Erythroblast (primary cell): ENCODE measurements at regions not wholly inside any gene's neighbourhood (a gene's known extent, or its start where the extent isn't known, plus 50 kb on each side); places are given as distances from the start of the nearest gene placed in this dataset.

Experiments
- DNase-seq, 2 experiments: peaks; one replicate each; lab custom pipeline; 2025; lab: John Stamatoyannopoulos, UW
- GATA1 ChIP-seq: IDR thresholded peaks from 2 replicates; pipeline ENCODE4 v1.6.1; 2011; ENCODE audit warnings: low read depth, mild to moderate bottlenecking, control low read depth, low read length, moderate library complexity
- POLR2A ChIP-seq: IDR thresholded peaks from 2 replicates; pipeline ENCODE4 v1.6.1; 2011; ENCODE audit warnings: mild to moderate bottlenecking, low read length

- no peak for TF ChIP-seq POLR2A
- TF ChIP-seq GATA1: no peak
- DNase-seq: no peak
Observed at GRCh38 chr2:207241198-207241597, 75.5 kb upstream of the KLF7 start.

GRCh38 chr2:207243601-207244000 is 77.9 kb upstream of the KLF7 start:
- DNase-seq: no peak

DNA sequence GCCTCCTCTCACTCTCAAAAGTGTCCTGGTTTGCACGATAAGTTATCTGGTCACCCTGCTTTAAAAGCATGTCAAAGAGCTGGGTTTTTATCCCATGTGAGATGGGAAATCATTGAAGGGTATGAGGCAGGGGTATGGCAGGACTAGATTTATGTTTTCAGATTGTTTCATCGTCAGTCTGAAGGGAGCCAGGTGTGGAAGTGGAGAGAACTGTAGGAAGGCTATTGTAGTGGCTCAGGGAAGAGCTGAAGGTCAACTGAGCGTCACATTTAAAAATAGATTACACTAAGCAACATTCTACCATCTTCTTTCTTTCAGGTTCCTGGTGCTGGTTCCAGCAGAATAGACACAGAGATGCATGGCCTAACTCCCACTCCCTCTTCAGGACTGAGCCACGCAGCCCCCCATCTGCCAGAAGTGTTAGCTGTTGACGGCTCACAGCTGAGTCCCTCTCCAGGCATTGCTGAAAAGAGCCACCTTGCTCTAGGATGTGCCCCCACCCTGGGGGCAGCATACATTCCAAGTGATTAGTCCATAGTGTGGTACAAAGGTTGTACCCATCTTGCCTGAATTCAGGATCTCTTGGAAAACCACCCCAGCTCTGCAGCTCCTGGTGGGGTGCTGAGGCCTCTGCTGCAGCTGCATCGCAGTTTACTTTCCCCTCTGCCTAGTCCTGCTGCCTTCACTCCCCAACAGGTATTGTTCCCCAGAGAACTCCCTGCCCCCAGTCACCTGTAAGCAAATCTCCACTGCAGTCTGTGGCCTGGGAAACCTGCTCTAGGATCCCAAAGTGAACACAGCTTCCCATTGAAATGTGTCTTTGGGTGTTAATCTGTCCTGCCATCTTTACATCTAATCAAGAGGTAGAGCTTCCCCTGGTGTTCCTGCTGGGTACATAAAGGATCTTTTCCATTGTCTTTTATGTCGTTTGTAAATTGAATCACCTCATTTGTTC is 79.5 kb upstream of the KLF7 start:
- TF ChIP-seq POLR2A: no peak
- TF ChIP-seq GATA1: no peak
- no peak for DNase-seq

More at GRCh38 chr2:207243601-207244000, 77.9 kb upstream of the KLF7 start:
- TF ChIP-seq POLR2A (no peak), GATA1 (no peak)

DNA sequence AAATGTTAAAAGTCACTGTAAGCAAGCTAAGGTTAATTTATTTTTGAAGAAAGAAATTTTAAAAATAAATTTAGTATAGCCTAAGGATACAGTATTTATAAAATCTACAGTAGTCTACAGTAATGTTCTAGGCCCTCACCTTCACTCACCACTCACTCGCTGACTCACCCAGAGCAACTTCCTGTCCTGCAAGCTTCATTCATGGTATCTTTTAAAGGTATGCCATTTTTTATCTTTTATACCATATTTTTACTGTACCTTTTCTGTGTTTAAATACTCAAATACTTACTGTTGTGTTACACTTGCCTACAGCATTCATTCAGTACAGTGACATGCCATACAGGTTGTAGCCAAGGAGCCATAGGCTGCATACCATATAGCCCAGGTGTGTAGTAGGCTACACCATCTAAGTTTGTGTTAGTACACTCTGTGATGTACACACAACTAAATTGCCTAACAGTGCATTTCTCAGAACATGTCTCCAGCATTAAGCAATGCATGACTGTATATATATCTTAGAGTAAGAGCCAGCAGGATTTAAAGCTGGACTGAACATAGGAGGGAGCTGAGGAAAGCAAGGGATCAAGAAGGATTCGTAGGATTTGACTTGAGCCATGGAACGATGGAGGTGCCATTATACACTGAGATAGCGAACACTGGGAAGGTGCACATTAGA is 83.1 kb upstream of the KLF7 start:
- TF ChIP-seq GATA1 (no peak), POLR2A (no peak)
- no peak for DNase-seq

- TF ChIP-seq GATA1 (no peak), POLR2A (no peak)
- DNase-seq: no peak
Observed at GRCh38 chr2:207251022-207251421, 85.3 kb upstream of the KLF7 start.

DNA sequence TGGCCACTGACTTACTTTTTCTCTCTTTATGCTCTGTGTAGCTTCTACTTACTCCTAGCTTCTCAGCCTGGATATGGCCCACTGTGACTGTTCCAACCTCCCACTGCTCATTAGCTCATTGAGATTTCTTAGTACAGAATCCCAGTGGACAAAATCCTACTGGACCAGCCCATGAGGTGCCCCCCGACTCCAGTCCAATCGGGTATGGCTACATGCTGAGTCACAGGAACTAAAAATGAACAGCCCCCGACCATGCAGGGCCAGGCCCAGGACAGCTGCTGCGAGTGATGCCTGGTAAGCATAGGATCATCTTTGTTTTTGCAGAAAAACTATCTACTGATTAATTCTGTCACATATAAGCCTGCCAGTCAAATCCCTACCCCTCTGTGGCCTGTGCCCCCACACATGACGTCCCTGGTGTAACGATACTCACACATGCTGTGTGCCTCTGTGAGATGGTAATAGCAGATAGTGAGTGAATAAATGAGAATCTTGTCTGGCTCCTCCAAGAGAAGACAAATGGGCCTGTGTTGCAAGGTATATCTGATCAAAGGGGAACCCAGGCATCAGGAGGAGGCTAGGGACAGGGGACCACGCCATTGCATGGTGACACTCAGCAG is 85.9 kb upstream of the KLF7 start:
- no peak for TF ChIP-seq POLR2A
- TF ChIP-seq GATA1: no peak
- peak; percentile 2 to 36 for DNase-seq

GRCh38 chr2:207252416-207252815 is 86.7 kb upstream of the KLF7 start:
- no peak for DNase-seq
- TF ChIP-seq POLR2A (no peak), GATA1 (no peak)

DNA sequence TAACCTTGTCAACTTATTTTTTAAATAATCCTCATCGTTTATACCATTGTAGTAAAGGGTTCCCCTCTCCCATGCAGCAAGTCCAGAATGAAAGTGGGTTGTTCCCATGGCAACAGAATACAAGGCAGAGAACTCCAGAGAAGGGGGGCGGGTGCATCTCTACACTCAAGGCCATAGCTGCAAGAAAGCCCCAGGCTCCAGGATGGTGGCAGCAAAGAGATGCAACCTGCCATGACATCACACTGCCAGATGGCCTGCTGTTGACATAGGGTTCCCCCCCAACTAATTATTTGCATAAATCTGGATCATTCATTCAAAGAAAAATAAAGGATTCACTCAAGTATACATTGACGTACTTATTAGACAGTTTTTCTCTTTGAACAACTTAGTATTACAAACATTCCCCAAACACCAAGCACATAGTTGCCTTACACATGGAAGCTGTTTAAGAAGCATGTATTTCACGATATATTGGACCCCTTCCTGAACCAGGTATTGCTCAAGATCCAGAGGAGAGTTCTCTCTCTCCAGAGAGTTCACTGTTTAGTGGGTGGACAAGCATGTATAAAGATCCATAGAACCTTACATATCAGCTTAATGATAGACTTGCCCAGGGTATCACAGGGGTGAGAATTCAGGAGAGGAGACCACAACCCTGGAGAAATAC is 87.4 kb upstream of the KLF7 start:
- peak in 1 of 2 experiments; percentile 10 for DNase-seq
- TF ChIP-seq GATA1 (no peak), POLR2A (no peak)

- DNase-seq: peak; percentile 14 to 19
- no peak for TF ChIP-seq POLR2A
- no peak for TF ChIP-seq GATA1
Observed at GRCh38 chr2:207253666-207254345, 88.1 kb upstream of the KLF7 start.

DNA sequence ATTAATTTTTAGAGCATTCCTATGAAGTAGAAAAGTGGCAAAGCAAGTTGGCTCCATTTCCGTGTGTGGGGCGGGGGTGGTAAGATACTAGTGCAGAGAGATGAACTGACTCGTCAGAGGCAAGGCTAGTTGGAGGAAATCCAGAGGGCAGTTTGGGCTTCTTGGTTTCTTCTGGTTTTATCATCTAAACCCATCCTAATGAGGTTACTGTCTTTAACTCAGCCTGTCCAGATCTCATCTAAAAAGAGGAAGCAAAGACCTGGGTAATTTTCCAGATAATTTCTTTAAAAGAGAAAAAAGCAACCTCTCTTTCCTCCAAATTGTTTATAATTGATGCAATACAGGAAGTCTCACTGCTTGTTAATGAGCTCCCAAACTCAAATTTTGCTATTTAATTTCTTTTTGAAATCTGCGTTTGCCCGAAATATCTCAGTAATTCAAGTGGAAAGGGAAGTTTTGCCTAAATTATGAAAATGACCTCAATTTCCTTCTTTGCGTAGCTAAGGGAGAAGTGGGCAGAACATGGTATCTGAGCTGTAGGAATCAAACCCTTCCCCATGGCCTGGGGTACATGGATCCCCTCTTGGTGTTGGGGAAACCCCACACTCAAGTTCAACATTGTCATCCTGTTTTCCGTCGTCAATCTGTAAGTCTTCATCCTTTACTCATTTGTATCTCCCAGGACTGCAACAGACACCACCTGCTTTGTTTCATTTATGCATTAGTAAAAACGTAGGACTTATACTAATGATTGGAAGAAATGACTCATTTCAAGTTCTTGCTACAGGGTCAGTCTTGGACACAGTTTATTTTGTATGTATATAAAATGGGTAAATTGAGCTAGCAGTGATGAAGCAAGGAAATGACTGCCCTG is 89.1 kb upstream of the KLF7 start:
- peak; percentile 38 to 51 for DNase-seq
- TF ChIP-seq GATA1 (no peak), POLR2A (no peak)

GRCh38 chr2:207255565-207256470 is 90.1 kb upstream of the KLF7 start:
- TF ChIP-seq POLR2A: peak; percentile 50
- TF ChIP-seq GATA1: no peak
- peak; percentile 59 to 84 for DNase-seq
